Suprapubic skin (tissue), 4 donors: ENCODE measurements at regions not wholly inside any gene's neighbourhood (a gene's known extent, or its start where the extent isn't known, plus 50 kb on each side); places are given as distances from the start of the nearest gene placed in this dataset.

ENCODE experiments used
- CTCF ChIP-seq, 2 donors: fragments of 200-600 bp in 1 of 2; fragments of 450-650 bp in 1 of 2; sonication (generic) in 1 of 2; IDR thresholded peaks; one replicate each; pipeline ENCODE4 v1.5.1; 2016 to 2019; ENCODE audit warnings: antibody characterized with exemption in 2 of 2, mild to moderate bottlenecking in 1 of 2, moderate library complexity in 1 of 2
- EP300 ChIP-seq: sonication (generic); formaldehyde crosslinking; IDR thresholded peaks from one replicate; pipeline ENCODE4 v1.6.1; 2017; ENCODE audit warnings: antibody characterized with exemption
- POLR2A ChIP-seq, 2 donors: fragments of 450-650 bp; IDR thresholded peaks; one replicate each; pipeline ENCODE4 v1.6.1; 2017; ENCODE audit warnings: antibody characterized with exemption in 2 of 2, mild to moderate bottlenecking in 2 of 2, moderate library complexity in 2 of 2
- POLR2AphosphoS5 ChIP-seq, 3 donors: sonication (generic); formaldehyde crosslinking; IDR thresholded peaks; one replicate each; pipeline ENCODE4 v1.6.1; 2017; ENCODE audit warnings: antibody characterized with exemption in 3 of 3

GRCh38 chr4:154001193-154001592 lies 212.3 kb upstream of the SFRP2 start:
- TF ChIP-seq POLR2A (IDR thresholded peaks at IDR 0.05) (no peak), POLR2AphosphoS5 (IDR thresholded peaks at IDR 0.05) (no peak), CTCF (IDR thresholded peaks at IDR 0.05) (no peak), EP300 (no peak)
